ENCODE measurements at regions not wholly inside any gene's neighbourhood (a gene's known extent, or its start where the extent isn't known, plus 50 kb on each side); places are given as distances from the start of the nearest gene placed in this dataset.
A peak's percentile ranks its signal among the peaks of the same experiment; 100 is the strongest.

GRCh38 chr10:63738410-63738809 is 217.2 kb downstream of the REEP3 start (continued):
- TF ChIP-seq ZBTB7B (CRISPR knock-in tag; IDR thresholded peaks at IDR 0.05) (peak; percentile 98), ZMYM2 (CRISPR knock-in tag; IDR thresholded peaks at IDR 0.05) (peak; percentile 99), ZNF609 (CRISPR knock-in tag; IDR thresholded peaks at IDR 0.05; ENCODE audit: borderline replicate concordance) (peak; percentile 46; the same call in 1 of the 2 replicates), TFE3 (CRISPR knock-in tag; IDR thresholded peaks at IDR 0.05) (0 out of 2 replicates have a peak, but pooled peaks have one; percentile 39), ZNF792 (CRISPR knock-in tag; IDR thresholded peaks at IDR 0.05) (0 out of 2 replicates have a peak, but pooled peaks have one; percentile 60), AKAP8 (CRISPR knock-in tag; IDR thresholded peaks at IDR 0.05) (no peak), ZNF574 (CRISPR knock-in tag; IDR thresholded peaks at IDR 0.05) (peak; percentile 72), TBP (CRISPR knock-in tag; IDR thresholded peaks at IDR 0.05) (no peak), ZNF781 (CRISPR knock-in tag; IDR thresholded peaks at IDR 0.05; ENCODE audit: borderline replicate concordance, not compliant biosample characterization) (no peak), ATF3 (CRISPR knock-in tag; IDR thresholded peaks at IDR 0.05) (peak; percentile 98), ZBTB2 (CRISPR knock-in tag; IDR thresholded peaks at IDR 0.05; ENCODE audit: low read depth) (no peak), TARDBP (CRISPR knock-in tag; IDR thresholded peaks at IDR 0.05) (peak; percentile 51; the same call in 1 of the 2 replicates), SP1 (IDR thresholded peaks at IDR 0.05) (no peak), SP1 (CRISPR knock-in tag; IDR thresholded peaks at IDR 0.05) (no peak), BCL6 (CRISPR knock-in tag; IDR thresholded peaks at IDR 0.05) (peak; percentile 88), GATA4 (IDR thresholded peaks at IDR 0.05; ENCODE audit: borderline replicate concordance, low read depth) (no peak; the same call in 1 of the 2 replicates), DMTF1 (CRISPR knock-in tag; IDR thresholded peaks at IDR 0.05) (no peak)

All from HepG2 (cell line).